Right lobe of liver (tissue), 4 donors: ENCODE measurements at regions not wholly inside any gene's neighbourhood (a gene's known extent, or its start where the extent isn't known, plus 50 kb on each side); places are given as distances from the start of the nearest gene placed in this dataset.

Experiments
- CTCF ChIP-seq, 4 donors: fragments of 200-600 bp in 3 of 4; fragments of 450-650 bp in 1 of 4; IDR thresholded peaks; one replicate each; pipeline versions ENCODE4 v1.5.1 to v1.8.0; 2016 to 2022; ENCODE audit warnings: antibody characterized with exemption in 4 of 4, mild to moderate bottlenecking in 2 of 4
- POLR2A ChIP-seq: fragments of 450-650 bp; IDR thresholded peaks from one replicate; pipeline ENCODE4 v1.6.1; 2017; ENCODE audit warnings: antibody characterized with exemption, mild to moderate bottlenecking
- donor health status: DM: no; HTN: no; CAD: no.
- donor health status: DM: no; HTN: no; CAD: no.
- donor health status: DM: no; HTN: yes; CAD: no.

GRCh38 chr13:19093369-19093768 is 88.3 kb downstream of the TUBA3C start:
- TF ChIP-seq POLR2A (no peak), CTCF (IDR thresholded peaks at IDR 0.05) (no peak)
